GM12872 (cell line): ENCODE measurements at regions not wholly inside any gene's neighbourhood (a gene's known extent, or its start where the extent isn't known, plus 50 kb on each side); places are given as distances from the start of the nearest gene placed in this dataset.

Experiments
- CTCF ChIP-seq: IDR thresholded peaks from 3 replicates; pipeline ENCODE4 v1.5.1; 2011; ENCODE audit warnings: low read depth, mild to moderate bottlenecking, low read length, moderate library complexity; ENCODE audit not compliant: insufficient read depth

GRCh38 chr1:98103617-98104285, 182.9 kb upstream of the DPYD start:
- no peak for TF ChIP-seq CTCF

DNA sequence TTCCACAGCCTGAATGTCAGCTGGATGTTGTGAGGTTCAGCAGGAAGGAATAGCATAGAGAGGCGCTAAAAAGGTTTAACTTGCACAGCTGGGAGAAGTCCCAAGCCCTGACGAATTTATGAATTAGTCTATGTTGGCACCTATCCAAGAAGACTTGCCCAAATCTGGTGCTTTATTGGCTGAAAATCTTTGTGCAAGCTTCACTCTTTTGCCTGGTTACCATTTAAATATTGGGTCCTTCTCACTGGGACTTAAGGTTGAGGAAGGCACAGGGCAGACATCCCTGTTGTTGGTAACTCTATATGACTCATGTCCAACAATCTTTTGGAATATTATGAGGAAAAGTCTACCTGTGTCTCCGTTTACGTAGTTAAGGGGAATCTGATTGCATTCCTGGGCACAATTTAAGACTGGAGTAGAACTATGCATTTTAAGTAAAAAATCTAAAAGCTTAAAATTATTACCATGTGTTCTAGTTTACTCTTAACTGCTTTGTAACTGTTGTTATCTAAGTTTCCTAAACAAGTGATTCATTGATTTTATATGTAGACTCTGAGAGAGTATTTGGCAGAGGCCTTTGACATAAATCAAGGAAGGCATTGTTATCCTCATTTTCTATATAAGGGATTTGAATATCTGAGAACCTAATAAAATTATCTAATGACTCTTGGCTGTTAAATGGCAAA, 181.7 kb upstream of the DPYD start:
- no peak for TF ChIP-seq CTCF

GRCh38 chr1:98101364-98101763, 180.5 kb upstream of the DPYD start:
- TF ChIP-seq CTCF: no peak

DNA sequence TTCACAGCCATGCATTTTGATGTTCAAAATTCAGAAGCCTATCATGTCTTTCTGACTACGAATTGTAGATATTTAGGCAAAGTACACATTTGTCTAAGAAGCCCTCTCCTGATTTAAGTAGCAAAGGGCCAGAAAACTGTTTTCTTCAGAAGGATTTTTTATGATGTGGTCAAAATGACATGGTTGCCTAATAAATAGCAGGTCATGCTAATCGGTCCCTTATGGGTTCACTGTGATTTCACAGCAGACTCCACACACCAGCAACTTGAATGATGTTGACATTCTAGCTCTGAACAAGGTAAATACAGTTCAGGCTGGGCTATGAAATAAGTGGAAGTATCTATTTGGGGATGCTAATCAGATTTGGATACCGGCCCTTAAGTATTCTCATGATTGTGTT, 178.7 kb upstream of the DPYD start:
- no peak for TF ChIP-seq CTCF

GRCh38 chr1:98098473-98098872, 177.6 kb upstream of the DPYD start:
- TF ChIP-seq CTCF: no peak

DNA sequence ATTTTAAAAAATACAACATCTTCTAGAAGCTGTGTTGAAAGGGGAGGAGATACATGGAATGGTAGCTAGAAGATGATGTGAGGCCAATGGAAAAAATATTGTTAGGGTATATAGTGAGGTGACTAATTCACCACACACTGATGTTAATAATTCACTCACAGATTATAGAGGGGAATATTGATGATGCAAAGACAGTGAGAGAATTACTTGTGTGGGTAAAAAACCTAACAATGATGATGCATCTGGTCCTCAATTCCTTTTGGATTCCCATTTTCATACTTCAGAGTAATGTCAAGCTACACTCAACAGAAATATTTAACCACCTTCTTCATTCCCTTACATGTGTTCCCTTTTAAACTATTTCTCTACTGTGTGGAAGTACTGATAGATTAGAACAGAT, 169.5 kb upstream of the DPYD start:
- no peak for TF ChIP-seq CTCF

DNA sequence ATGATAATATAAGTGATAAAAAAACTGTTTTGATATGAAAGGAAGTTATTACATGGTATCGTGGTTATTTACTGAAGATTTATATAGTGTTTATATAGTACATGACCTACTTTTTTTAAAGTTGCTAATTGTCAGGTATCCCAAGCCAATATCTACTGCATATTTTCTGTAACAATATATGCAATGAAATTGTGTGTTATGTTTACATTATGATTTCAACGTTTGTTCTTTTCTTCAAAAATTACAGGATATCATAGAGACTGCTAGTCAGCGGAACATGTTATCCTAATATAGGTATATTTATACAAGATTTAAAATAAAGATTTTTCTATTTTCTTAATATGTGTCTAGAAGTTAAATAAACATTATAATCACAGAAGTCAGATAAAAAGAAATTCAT, 167.5 kb upstream of the DPYD start:
- no peak for TF ChIP-seq CTCF
